T-helper 1 cell (primary cell): ENCODE measurements at regions not wholly inside any gene's neighbourhood (a gene's known extent, or its start where the extent isn't known, plus 50 kb on each side); places are given as distances from the start of the nearest gene placed in this dataset.

ENCODE experiments used
- DNase-seq, 5 donors: peaks; one replicate each; pipeline ENCODE4 v3.0.0-alpha.2; 2012 to 2020

- no peak for DNase-seq
These were observed 1536.2 kb downstream of the PLA2G4A start for GRCh38 chr1:188364927-188365449.

GRCh38 chr1:188365874-188366273, 1537.1 kb downstream of the PLA2G4A start:
- DNase-seq: no peak

- DNase-seq: no peak
These were observed 1538.9 kb downstream of the PLA2G4A start for GRCh38 chr1:188367661-188368060.

GRCh38 chr1:188371295-188371806, 1542.6 kb downstream of the PLA2G4A start:
- no peak for DNase-seq

- no peak for DNase-seq
These were observed 1544.1 kb downstream of the PLA2G4A start for GRCh38 chr1:188372821-188373220.

GRCh38 chr1:188382851-188383250, 1554.1 kb downstream of the PLA2G4A start:
- DNase-seq: no peak

GRCh38 chr1:188386161-188386560, 1557.4 kb downstream of the PLA2G4A start:
- no peak for DNase-seq

GRCh38 chr1:188386666-188387065, 1557.9 kb downstream of the PLA2G4A start:
- no peak for DNase-seq

GRCh38 chr1:188394677-188395076, 1565.9 kb downstream of the PLA2G4A start:
- no peak for DNase-seq

GRCh38 chr1:188397521-188397920, 1568.8 kb downstream of the PLA2G4A start:
- DNase-seq: no peak

GRCh38 chr1:188402986-188403385, 1574.2 kb downstream of the PLA2G4A start:
- no peak for DNase-seq

- DNase-seq: no peak
These were observed 1577.9 kb downstream of the PLA2G4A start for GRCh38 chr1:188406636-188407035.

- no peak for DNase-seq
These were observed 1591.4 kb downstream of the PLA2G4A start for GRCh38 chr1:188420177-188420576.

GRCh38 chr1:188423073-188423472, 1594.3 kb downstream of the PLA2G4A start:
- no peak for DNase-seq

GRCh38 chr1:188424176-188424575, 1595.4 kb downstream of the PLA2G4A start:
- no peak for DNase-seq

- no peak for DNase-seq
These were observed 1596.9 kb downstream of the PLA2G4A start for GRCh38 chr1:188425687-188426086.

- no peak for DNase-seq
These were observed 1597.8 kb downstream of the PLA2G4A start for GRCh38 chr1:188426561-188426960.

GRCh38 chr1:188427642-188428041, 1598.9 kb downstream of the PLA2G4A start:
- no peak for DNase-seq

GRCh38 chr1:188429386-188429785, 1600.6 kb downstream of the PLA2G4A start:
- no peak for DNase-seq

GRCh38 chr1:188432427-188432826, 1603.7 kb downstream of the PLA2G4A start:
- no peak for DNase-seq

- DNase-seq: no peak
These were observed 1604.7 kb downstream of the PLA2G4A start for GRCh38 chr1:188433425-188433824.

GRCh38 chr1:188444526-188444925, 1615.8 kb downstream of the PLA2G4A start:
- no peak for DNase-seq

GRCh38 chr1:188462837-188463236, 1634.1 kb downstream of the PLA2G4A start:
- DNase-seq: no peak

GRCh38 chr1:188463919-188464318, 1635.2 kb downstream of the PLA2G4A start:
- DNase-seq: no peak

- DNase-seq: no peak
These were observed 1637.8 kb downstream of the PLA2G4A start for GRCh38 chr1:188466539-188466938.
